SIG-M5 treated with dmso at 0.1 percent for 504 hours (cell line): ENCODE measurements at regions not wholly inside any gene's neighbourhood (a gene's known extent, or its start where the extent isn't known, plus 50 kb on each side); places are given as distances from the start of the nearest gene placed in this dataset.

Experiments
- DNase-seq: peaks from one replicate; lab custom pipeline; 2025; ENCODE audit not compliant: unreplicated experiment; lab: John Stamatoyannopoulos, UW

GRCh38 chr12:115712676-115713075, 564.8 kb downstream of the MED13L start:
- no peak for DNase-seq

- DNase-seq: no peak
Measured at GRCh38 chr12:115710104-115710564, 567.4 kb downstream of the MED13L start.

GRCh38 chr12:115709540-115710011, 567.9 kb downstream of the MED13L start:
- DNase-seq: no peak

- DNase-seq: no peak
Measured at GRCh38 chr12:115708801-115709200, 568.7 kb downstream of the MED13L start.

- no peak for DNase-seq
Measured at GRCh38 chr12:115700896-115701465, 576.5 kb downstream of the MED13L start.

GRCh38 chr12:115700081-115700480, 577.4 kb downstream of the MED13L start:
- no peak for DNase-seq

- DNase-seq: no peak
Measured at GRCh38 chr12:115698257-115698656, 579.2 kb downstream of the MED13L start.

GRCh38 chr12:115697340-115697739, 580.2 kb downstream of the MED13L start:
- DNase-seq: no peak

- DNase-seq: no peak
Measured at GRCh38 chr12:115694564-115694963, 582.9 kb downstream of the MED13L start.

GRCh38 chr12:115693970-115694369, 583.5 kb downstream of the MED13L start:
- no peak for DNase-seq

GRCh38 chr12:115691123-115691522, 586.4 kb downstream of the MED13L start:
- DNase-seq: no peak

GRCh38 chr12:115687094-115687493, 590.4 kb downstream of the MED13L start:
- DNase-seq: no peak

GRCh38 chr12:115683240-115683780, 594.2 kb downstream of the MED13L start:
- DNase-seq: no peak

GRCh38 chr12:115680967-115681366, 596.5 kb downstream of the MED13L start:
- no peak for DNase-seq

- DNase-seq: no peak
Measured at GRCh38 chr12:115672506-115673080, 604.9 kb downstream of the MED13L start.

GRCh38 chr12:115672086-115672485, 605.4 kb downstream of the MED13L start:
- DNase-seq: no peak

- DNase-seq: no peak
Measured at GRCh38 chr12:115670869-115671268, 606.6 kb downstream of the MED13L start.

- DNase-seq: no peak
Measured at GRCh38 chr12:115667116-115667515, 610.4 kb downstream of the MED13L start.

GRCh38 chr12:115666168-115666567, 611.3 kb downstream of the MED13L start:
- no peak for DNase-seq

GRCh38 chr12:115661112-115661511, 616.4 kb downstream of the MED13L start:
- no peak for DNase-seq

- DNase-seq: no peak
Measured at GRCh38 chr12:115660211-115660805, 617.2 kb downstream of the MED13L start.

- DNase-seq: no peak
Measured at GRCh38 chr12:115659422-115659821, 618.1 kb downstream of the MED13L start.
